NCI-H446 treated with DMSO at 0.1 percent for 48 hours (cell line): ENCODE measurements at regions not wholly inside any gene's neighbourhood (a gene's known extent, or its start where the extent isn't known, plus 50 kb on each side); places are given as distances from the start of the nearest gene placed in this dataset.
"Not testable (repeated sequence)": the region's sequence is repeated elsewhere in the genome, so short reads cannot be mapped to it uniquely, and the experiment has no call there.

ENCODE experiments used
- DNase-seq: peaks from one replicate; lab custom pipeline; 2025; lab: John Stamatoyannopoulos, UW

GRCh38 chr16:72455743-72456659 lies 284.0 kb upstream of the PMFBP1 start:
- no peak for DNase-seq

DNA sequence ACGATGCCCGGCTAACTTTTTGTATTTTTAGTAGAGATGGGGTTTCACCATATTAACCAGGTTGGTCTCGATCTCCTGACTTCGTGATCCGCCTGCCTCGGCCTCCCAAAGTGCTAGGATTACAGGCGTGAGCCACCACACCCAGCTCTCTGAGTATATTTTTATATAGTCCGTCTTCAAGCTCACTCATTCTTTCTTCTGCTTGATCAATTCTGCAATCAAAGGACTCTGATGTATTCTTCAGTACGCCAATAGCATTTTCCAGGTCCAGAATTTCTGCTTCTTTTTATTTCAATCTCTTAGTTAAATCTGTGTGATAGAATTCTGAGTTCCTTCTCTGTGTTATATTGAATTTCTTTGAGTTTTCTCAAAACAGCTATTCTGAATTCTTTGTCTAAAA lies 281.9 kb upstream of the PMFBP1 start:
- not testable (repeated sequence) for DNase-seq

- no peak for DNase-seq
Observed at GRCh38 chr16:72444696-72445095, 272.7 kb upstream of the PMFBP1 start.

- DNase-seq = no peak
Observed at GRCh38 chr16:72443809-72444208, 271.9 kb upstream of the PMFBP1 start.

DNA sequence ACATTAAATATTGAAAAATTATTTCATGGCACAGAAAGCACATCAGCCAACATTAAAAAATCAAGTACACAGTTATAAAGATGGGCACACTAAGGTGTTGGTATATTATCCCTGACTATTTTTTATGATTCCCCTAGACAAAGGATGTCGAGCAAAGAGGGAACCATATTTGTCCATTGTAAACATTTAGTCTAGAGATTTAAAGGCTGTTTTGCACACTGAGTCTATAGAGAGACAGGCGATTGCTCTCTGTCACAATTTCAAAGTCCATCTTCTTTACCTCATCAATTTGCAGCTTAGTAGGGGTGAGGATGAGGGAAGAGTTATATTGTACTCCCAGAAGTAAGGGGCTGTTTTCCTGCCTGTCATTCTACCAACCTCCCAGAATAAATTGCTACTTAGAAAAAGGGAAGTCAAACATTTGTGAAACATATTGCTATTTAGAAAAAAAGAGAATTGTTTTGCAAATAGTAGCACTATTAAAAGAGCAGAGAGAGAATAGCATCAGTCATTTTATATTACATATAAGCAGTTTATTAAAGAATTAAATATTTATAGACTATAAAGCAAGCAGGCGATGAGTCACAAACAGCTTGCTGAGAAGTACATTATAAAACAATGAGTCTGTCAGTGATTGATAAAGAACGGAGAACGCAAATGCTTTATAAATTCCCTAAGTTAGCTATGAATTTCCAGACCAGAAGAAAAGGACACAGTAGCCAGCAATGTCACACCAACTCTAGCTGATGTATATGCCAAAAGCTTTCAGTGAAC lies 270.6 kb upstream of the PMFBP1 start:
- DNase-seq = no peak

DNA sequence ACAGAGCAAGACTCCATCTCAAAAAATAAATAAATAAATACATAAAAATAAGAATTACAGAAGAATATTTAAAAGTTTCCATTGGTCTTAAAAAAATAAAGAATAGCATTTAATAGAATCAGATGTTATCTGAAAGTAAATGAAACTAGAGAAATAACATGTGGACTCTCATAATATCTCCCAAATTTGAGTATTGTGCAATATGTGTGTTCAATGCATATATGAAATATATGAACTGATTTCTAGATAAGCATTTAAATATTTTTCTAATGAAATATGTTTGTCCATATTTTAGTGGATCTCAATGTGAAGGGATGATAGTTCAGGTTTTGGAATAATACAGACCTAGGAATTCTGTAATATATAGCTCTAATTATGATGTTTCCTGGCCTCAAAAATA lies 265.9 kb upstream of the PMFBP1 start:
- DNase-seq = no peak

- DNase-seq = no peak
Observed at GRCh38 chr16:72434159-72434558, 262.2 kb upstream of the PMFBP1 start.

GRCh38 chr16:72430121-72430520 lies 258.2 kb upstream of the PMFBP1 start:
- DNase-seq = no peak

DNA sequence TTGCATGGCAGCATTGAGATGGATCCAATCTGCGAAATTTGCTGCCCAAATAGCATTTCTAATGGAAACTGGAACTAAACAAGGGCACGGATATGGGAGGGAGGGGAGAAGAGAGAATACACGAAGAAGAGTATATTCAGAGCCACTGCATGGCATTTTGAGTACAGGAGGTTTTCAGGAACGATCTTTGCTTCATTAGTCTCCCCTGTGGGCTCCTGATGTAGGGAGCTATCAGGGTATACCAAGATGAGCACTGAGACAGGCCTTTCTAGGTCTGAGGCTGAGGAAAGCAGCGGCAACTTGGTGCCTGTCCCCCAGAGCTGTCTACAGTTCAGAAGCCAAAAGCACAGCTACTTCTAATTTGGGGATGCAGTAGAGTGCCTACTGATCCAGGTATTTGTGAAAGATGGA lies 257.7 kb upstream of the PMFBP1 start:
- DNase-seq = no peak

DNA sequence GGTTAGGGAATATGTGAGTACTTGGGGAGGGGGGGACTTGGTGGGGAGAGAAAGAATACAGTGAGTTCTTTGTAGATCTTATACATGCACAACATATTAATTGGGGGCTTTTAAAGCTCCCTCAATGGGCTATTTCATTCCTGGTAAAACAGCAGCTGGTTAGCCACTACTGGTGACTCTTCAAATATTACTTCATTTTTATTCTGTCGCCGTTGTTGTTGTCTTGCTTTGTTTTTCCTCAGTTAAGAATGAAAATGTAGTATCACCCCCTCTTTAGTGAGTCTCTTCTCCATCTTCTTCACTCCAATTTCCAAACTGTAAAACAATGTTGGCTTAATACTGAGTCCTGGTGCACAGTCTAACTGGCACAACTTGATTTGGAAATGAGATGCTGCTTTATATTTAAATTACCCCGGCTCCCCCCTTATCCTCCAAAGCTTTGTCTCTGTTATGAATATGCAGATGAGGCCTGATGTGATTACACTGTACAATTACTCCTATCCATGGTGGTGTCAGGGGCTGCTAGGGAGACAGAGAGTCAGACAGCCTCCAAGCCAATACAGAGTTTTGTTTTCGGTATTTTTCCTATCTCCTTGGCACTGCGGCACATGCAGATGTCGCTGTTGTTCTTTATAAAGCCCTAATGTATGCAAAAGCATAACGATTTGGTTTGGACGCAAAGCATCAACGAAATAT lies 256.9 kb upstream of the PMFBP1 start:
- no peak for DNase-seq

GRCh38 chr16:72427783-72428331 lies 255.9 kb upstream of the PMFBP1 start:
- no peak for DNase-seq

DNA sequence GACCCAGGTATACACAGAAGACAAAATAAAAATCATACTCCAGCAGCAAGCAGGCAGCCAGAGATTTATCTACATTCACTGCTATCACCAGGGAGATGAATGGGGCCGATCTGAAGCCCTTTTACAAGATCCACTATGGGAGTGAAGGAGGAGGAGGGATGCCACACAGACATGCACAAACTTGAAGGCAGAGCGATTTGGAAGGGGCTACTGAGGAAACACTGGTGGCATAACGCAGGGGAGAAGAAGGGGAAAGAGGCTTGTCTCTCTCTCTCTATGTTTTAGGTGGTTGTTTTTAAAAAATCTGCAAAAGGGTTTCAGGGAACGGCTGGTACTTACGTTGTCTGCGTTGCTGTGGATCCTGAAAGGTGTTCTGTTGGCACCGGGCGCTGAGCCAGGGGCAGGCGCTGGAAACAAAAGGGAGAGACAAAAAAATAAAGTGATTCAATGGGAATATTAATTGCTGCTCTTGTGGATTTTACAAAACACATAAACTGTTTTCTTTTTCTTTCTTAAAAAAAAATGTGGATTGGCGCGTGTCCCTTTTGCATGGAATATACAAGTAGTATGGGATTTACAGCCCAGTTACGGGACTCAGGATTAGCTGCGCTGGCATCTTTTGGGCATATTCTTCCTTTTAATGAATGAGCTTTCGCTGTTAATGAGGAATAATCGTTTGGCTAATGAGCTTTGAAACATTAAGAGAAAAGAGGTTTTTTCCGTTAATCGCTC lies 255.3 kb upstream of the PMFBP1 start:
- DNase-seq = no peak

GRCh38 chr16:72426386-72426785 lies 254.4 kb upstream of the PMFBP1 start:
- DNase-seq = no peak

- no peak for DNase-seq
Observed at GRCh38 chr16:72425571-72426341, 253.8 kb upstream of the PMFBP1 start.

DNA sequence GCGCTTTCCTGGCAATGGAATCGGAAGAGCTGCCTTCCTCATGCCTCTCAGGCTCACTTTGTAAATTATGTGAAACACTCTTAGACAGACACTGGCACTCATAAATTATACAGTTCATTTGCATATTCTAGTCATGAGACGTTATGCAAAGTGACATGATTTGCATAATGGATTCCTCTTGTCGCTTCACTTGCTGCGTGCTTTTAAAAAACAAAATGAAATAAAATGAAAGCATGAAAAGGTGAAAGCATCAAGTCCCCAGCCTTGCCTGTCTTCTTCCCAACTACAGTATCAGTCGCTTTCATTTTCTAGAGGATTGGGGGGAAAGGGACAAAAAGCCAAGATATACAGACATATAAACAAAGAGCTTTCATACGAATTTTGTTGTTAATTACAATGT lies 252.8 kb upstream of the PMFBP1 start:
- DNase-seq = no peak

GRCh38 chr16:72422308-72422897 lies 250.4 kb upstream of the PMFBP1 start:
- DNase-seq = no peak

GRCh38 chr16:72419638-72420037 lies 247.7 kb upstream of the PMFBP1 start:
- no peak for DNase-seq

- no peak for DNase-seq
Observed at GRCh38 chr16:72415379-72415778, 243.4 kb upstream of the PMFBP1 start.

DNA sequence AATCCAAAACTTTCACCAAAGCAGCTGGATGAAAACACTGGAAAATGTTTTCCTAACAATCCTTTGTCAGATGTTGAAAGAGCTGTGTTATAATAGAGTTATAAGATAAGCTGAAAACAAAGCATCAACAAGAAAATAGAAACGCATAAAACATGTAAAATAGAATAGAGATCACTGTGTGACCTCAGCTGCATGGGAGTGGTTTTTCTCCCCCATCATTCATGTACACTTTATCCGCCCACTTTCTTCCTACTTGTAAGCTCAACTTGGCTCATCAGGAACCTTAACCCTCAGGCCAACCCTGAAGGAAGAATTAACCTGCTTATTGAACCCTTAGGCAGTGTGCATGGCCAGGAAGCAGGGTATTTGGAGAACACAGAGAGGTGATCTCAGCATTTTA lies 238.5 kb upstream of the PMFBP1 start:
- DNase-seq = no peak

GRCh38 chr16:72409423-72409822 lies 237.5 kb upstream of the PMFBP1 start:
- DNase-seq = no peak
